ENCODE measurements at regions not wholly inside any gene's neighbourhood (a gene's known extent, or its start where the extent isn't known, plus 50 kb on each side); places are given as distances from the start of the nearest gene placed in this dataset.

DNA sequence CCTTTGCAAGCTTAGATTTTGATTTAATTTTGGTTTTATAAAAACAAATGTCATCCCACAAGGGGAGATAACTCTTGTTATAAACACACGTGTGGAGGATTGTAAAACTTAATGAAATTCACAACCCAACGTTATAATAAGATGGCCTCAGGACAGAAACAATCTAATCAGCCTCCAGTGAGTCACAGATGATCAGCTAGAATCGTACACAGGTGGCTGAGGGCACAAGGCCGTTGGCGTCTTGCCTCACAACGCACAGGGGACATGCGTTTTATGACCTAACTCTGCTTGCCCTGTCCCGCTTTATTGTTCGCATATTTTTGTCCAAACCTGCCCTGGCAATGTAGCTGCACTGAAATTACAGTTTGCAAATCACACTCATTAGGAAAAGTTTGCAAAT, 121.9 kb upstream of the PDZRN3 start:
- TF ChIP-seq, protein P1, sequence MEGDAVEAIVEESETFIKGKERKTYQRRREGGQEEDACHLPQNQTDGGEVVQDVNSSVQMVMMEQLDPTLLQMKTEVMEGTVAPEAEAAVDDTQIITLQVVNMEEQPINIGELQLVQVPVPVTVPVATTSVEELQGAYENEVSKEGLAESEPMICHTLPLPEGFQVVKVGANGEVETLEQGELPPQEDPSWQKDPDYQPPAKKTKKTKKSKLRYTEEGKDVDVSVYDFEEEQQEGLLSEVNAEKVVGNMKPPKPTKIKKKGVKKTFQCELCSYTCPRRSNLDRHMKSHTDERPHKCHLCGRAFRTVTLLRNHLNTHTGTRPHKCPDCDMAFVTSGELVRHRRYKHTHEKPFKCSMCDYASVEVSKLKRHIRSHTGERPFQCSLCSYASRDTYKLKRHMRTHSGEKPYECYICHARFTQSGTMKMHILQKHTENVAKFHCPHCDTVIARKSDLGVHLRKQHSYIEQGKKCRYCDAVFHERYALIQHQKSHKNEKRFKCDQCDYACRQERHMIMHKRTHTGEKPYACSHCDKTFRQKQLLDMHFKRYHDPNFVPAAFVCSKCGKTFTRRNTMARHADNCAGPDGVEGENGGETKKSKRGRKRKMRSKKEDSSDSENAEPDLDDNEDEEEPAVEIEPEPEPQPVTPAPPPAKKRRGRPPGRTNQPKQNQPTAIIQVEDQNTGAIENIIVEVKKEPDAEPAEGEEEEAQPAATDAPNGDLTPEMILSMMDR (conservative IDR thresholded peaks at IDR 0.05 in 1 of 2, IDR thresholded peaks at IDR 0.05 in 1 of 2; ENCODE audit: extremely low read depth in 1 of 2, insufficient read depth in 1 of 2, low read depth in 1 of 2, low read length in 2 of 2) = no peak
- no peak for TF ChIP-seq EZH2 (IDR thresholded peaks at IDR 0.05; ENCODE audit: borderline replicate concordance, low read length)
